ENCODE measurements at regions not wholly inside any gene's neighbourhood (a gene's known extent, or its start where the extent isn't known, plus 50 kb on each side); places are given as distances from the start of the nearest gene placed in this dataset.

DNA sequence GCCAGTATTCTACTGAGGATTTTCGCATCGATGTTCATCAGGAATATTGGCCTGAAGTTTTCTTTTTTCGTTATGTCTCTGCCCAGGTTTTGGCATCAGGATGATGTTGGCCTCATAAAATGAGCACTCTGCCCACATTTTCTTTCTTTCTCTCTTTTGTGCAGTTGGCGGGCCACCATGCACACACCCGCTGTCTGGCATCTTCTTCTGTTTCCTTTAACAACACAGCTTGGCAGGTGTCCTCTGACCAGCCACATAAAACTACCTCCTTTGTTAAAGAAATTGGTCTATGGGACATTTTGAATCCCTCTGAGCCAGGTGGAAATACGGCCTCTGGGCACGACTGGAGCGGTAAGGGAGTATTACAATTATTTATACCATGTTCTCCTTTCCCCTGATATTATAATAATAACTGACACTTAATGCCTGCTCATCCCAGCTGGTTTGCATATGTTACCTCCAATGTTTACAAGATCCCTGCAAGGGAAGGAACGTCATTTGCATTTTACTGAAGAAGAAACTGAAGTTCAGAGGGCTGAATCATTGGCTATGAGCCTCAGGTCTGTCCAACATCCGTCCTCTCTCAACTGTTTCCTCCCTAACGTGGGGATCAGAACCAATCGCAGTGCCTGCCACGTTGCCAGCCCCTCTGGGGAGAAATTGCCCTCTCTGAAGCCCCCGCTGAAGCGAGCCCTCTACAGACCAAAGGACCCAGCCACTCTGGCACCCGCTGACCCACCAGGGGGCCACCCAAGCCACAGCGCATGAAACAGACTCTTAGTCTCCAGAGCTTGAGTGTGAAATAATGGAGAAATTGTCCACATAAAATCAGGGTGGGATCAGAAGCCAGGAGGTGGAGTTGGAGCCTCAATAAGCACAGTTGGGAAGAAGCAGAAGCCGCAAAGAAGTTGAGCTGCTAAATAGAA is 125.0 kb upstream of the FOXK1 start:
- no peak overlapping the region for H3K27ac ChIP-seq
- no peaks in the 10 kb centered on the region for H3K27me3 ChIP-seq (replicated peaks)
- TF ChIP-seq, protein P1, sequence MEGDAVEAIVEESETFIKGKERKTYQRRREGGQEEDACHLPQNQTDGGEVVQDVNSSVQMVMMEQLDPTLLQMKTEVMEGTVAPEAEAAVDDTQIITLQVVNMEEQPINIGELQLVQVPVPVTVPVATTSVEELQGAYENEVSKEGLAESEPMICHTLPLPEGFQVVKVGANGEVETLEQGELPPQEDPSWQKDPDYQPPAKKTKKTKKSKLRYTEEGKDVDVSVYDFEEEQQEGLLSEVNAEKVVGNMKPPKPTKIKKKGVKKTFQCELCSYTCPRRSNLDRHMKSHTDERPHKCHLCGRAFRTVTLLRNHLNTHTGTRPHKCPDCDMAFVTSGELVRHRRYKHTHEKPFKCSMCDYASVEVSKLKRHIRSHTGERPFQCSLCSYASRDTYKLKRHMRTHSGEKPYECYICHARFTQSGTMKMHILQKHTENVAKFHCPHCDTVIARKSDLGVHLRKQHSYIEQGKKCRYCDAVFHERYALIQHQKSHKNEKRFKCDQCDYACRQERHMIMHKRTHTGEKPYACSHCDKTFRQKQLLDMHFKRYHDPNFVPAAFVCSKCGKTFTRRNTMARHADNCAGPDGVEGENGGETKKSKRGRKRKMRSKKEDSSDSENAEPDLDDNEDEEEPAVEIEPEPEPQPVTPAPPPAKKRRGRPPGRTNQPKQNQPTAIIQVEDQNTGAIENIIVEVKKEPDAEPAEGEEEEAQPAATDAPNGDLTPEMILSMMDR (IDR thresholded peaks at IDR 0.05; ENCODE audit: low read depth, low read length, missing control alignments) = no peak
- H3K36me3 ChIP-seq (replicated peaks) = no peaks in the 10 kb centered on the region
- no peak for DNase-seq
- in situ Hi-C loops (cut with HindIII; ENCODE audit: low pct_ligation_motif_present, low sequenced_read_pairs) = no loop called here
- no peak overlapping the region for H3K4me3 ChIP-seq (ENCODE audit: low read depth, low read length)

DNA sequence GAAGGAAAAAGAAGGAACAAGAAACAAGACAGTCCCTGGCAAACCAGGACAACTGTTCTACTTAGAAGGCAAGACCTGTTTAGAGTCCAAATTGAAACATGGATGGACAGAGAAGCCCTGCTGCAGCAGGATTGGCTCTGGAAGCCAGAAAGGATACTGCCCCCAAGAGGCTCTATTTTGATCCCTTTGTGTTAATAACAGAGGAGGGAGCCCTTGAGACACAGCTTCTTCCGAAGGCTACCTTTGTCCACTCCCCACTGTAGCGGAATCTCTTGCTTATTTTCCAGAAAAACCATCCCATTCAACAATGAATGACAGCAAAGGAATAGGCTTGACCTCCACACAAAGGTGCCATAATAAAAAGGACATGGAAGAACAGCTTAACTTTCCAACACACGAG is 120.3 kb upstream of the FOXK1 start:
- in situ Hi-C loops (cut with HindIII; ENCODE audit: low pct_ligation_motif_present, low sequenced_read_pairs) = no loop called here

DNA sequence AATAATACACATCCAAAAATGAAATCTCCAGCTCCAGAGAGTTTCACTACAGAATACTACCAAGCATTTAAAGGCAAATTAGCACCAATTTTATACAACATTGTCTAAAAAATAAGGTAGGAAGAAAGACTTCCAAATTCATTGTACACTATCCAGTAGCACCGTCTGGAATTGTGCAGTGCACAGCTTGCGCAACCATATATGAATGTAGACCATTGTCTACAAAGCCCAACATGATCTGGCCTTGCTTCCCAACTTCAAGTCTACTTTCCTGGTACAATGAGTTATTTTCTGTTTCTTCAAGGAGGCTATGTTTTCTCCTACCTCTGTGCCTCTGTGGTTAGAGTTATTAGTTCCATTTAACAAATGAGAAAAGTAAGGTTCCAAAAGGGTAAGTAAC is 115.4 kb upstream of the FOXK1 start:
- H3K4me3 ChIP-seq (ENCODE audit: low read depth, low read length) = no peak overlapping the region
- H3K36me3 ChIP-seq (replicated peaks) = no peaks in the 10 kb centered on the region
- TF ChIP-seq, protein P1 (IDR thresholded peaks at IDR 0.05; ENCODE audit: low read depth, low read length, missing control alignments) = no peak
- H3K27me3 ChIP-seq (replicated peaks) = no peaks in the 10 kb centered on the region
- H3K27ac ChIP-seq = no peak overlapping the region
- DNase-seq = no peak
- in situ Hi-C loops (cut with HindIII; ENCODE audit: low pct_ligation_motif_present, low sequenced_read_pairs) = no loop called here

More for the DNA sequence above, 120.3 kb upstream of the FOXK1 start:
- Histone ChIP-seq H3K27ac (no peak overlapping the region), H3K36me3 (replicated peaks) (no peaks in the 10 kb centered on the region), H3K27me3 (replicated peaks) (no peaks in the 10 kb centered on the region), H3K4me3 (ENCODE audit: low read depth, low read length) (no peak overlapping the region)
- TF ChIP-seq, protein P1 (IDR thresholded peaks at IDR 0.05; ENCODE audit: low read depth, low read length, missing control alignments) = no peak
- no peak for DNase-seq

DNA sequence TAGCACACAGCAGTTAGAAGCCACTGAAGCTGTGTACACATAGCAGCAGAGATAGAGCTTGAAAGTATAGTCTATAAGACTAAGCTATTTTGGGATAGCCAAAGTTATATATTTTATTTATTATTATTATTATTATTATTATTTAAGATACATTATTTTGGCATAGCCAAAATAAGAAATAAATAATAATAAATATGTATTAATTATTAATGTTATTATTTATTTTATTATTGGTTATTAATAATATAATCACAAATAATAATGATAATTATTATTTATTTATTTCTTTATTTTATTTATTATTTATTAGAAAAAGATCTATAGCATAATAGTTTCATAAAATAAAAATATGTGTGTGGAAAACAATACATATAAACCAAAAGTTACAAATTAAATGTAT is 107.2 kb upstream of the FOXK1 start:
- DNase-seq = no peak
- Histone ChIP-seq H3K36me3 (replicated peaks) (no peaks in the 10 kb centered on the region), H3K4me3 (ENCODE audit: low read depth, low read length) (no peak overlapping the region), H3K27ac (no peak overlapping the region), H3K27me3 (replicated peaks) (no peaks in the 10 kb centered on the region)
- in situ Hi-C loops (cut with HindIII; ENCODE audit: low pct_ligation_motif_present, low sequenced_read_pairs) = no loop called here
- TF ChIP-seq, protein P1 (IDR thresholded peaks at IDR 0.05; ENCODE audit: low read depth, low read length, missing control alignments) = no peak

DNA sequence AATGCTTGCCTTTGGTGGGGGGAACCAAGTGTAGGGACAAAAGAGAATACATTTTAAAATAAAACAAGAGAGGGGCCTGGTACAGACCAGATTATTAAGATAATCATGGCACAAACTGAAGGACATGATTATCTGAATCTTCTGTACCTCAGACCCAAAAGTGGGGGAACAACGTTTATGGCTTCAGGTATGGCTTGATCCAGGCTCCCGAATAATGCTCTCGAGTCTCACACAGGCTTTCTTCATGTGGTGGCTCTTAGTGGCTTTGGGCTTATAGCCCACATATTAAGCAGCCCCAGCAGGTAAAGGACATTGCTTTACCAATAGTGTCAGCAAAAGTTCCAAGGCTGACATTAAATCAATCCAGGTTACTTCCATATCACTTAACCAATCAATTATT is 106.8 kb upstream of the FOXK1 start:
- Histone ChIP-seq H3K4me3 (ENCODE audit: low read depth, low read length) (no peak overlapping the region), H3K27me3 (replicated peaks) (no peaks in the 10 kb centered on the region), H3K27ac (no peak overlapping the region), H3K36me3 (replicated peaks) (no peaks in the 10 kb centered on the region)
- TF ChIP-seq, protein P1 (IDR thresholded peaks at IDR 0.05; ENCODE audit: low read depth, low read length, missing control alignments) = no peak
- no peak for DNase-seq
- in situ Hi-C loops (cut with HindIII; ENCODE audit: low pct_ligation_motif_present, low sequenced_read_pairs) = no loop called here
